ENCODE measurements at regions not wholly inside any gene's neighbourhood (a gene's known extent, or its start where the extent isn't known, plus 50 kb on each side); places are given as distances from the start of the nearest gene placed in this dataset.

DNA sequence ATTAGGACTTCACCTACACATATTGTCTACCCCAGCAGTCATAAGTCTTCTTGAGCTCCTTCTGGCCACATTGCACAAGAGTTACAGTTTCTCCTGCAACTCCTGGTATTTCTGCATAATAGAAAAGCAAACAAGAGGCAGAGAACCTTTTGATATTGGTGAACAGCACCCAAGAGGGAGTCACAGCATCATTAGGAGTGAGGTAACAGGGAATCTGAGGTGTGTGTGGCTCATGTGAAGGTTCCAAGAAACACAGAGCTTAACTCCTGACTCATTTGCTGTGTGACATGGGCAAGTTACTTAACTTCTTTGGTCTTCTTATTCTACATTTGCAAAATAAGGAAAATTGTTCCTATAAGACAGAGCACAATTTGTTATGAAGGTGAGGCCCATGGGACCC, 374.6 kb downstream of the INSC start:
- H3K9me3 ChIP-seq (ENCODE audit: control insufficient read depth, insufficient read depth, low read depth, low read length), result no peaks in the 10 kb centered on the region
- ChIA-PET POLR2A (no interaction called here), CTCF (no interaction called here)
- no peak for DNase-seq (ENCODE audit: low read depth, low spot score)
- in situ Hi-C loops (cut with HindIII; ENCODE audit: low pct_unique_long_range_greater_than_20kb, low sequenced_read_pairs) (no loop called here), intact Hi-C loops (cut with micrococcal nuclease; ENCODE audit: unreplicated experiment) (no loop called here)
- BruUV-seq (replicated peaks), result no TSS peak
- H3K27ac ChIP-seq (ENCODE audit: low read length), result no peak overlapping the region
- no peak for TF ChIP-seq POLR2AphosphoS5 (IDR thresholded peaks at IDR 0.05; ENCODE audit: low read depth, low read length)
- TF ChIP-seq, protein P1, sequence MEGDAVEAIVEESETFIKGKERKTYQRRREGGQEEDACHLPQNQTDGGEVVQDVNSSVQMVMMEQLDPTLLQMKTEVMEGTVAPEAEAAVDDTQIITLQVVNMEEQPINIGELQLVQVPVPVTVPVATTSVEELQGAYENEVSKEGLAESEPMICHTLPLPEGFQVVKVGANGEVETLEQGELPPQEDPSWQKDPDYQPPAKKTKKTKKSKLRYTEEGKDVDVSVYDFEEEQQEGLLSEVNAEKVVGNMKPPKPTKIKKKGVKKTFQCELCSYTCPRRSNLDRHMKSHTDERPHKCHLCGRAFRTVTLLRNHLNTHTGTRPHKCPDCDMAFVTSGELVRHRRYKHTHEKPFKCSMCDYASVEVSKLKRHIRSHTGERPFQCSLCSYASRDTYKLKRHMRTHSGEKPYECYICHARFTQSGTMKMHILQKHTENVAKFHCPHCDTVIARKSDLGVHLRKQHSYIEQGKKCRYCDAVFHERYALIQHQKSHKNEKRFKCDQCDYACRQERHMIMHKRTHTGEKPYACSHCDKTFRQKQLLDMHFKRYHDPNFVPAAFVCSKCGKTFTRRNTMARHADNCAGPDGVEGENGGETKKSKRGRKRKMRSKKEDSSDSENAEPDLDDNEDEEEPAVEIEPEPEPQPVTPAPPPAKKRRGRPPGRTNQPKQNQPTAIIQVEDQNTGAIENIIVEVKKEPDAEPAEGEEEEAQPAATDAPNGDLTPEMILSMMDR (IDR thresholded peaks at IDR 0.05), result no peak
- no peak for TF ChIP-seq SIN3A (IDR thresholded peaks at IDR 0.05; ENCODE audit: borderline replicate concordance, insufficient read depth, low read depth, low read length)
- TF ChIP-seq, protein P2, sequence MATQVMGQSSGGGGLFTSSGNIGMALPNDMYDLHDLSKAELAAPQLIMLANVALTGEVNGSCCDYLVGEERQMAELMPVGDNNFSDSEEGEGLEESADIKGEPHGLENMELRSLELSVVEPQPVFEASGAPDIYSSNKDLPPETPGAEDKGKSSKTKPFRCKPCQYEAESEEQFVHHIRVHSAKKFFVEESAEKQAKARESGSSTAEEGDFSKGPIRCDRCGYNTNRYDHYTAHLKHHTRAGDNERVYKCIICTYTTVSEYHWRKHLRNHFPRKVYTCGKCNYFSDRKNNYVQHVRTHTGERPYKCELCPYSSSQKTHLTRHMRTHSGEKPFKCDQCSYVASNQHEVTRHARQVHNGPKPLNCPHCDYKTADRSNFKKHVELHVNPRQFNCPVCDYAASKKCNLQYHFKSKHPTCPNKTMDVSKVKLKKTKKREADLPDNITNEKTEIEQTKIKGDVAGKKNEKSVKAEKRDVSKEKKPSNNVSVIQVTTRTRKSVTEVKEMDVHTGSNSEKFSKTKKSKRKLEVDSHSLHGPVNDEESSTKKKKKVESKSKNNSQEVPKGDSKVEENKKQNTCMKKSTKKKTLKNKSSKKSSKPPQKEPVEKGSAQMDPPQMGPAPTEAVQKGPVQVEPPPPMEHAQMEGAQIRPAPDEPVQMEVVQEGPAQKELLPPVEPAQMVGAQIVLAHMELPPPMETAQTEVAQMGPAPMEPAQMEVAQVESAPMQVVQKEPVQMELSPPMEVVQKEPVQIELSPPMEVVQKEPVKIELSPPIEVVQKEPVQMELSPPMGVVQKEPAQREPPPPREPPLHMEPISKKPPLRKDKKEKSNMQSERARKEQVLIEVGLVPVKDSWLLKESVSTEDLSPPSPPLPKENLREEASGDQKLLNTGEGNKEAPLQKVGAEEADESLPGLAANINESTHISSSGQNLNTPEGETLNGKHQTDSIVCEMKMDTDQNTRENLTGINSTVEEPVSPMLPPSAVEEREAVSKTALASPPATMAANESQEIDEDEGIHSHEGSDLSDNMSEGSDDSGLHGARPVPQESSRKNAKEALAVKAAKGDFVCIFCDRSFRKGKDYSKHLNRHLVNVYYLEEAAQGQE (IDR thresholded peaks at IDR 0.05; ENCODE audit: insufficient read depth in 1 of 2, low read depth in 2 of 2, low read length in 1 of 2), result no peak
- no peak for TF ChIP-seq TCF7L2 (IDR thresholded peaks at IDR 0.05; ENCODE audit: low read depth, low read length)
- no peaks in the 10 kb centered on the region for H3K27me3 ChIP-seq (ENCODE audit: control insufficient read depth, insufficient read depth, low read length)
- no peaks in the 10 kb centered on the region for H3K36me3 ChIP-seq (ENCODE audit: control insufficient read depth, insufficient read depth, low read length)
- ATAC-seq, result no peak
- H3K4me1 ChIP-seq (ENCODE audit: control insufficient read depth, insufficient read depth, low read length), result no peaks in the 10 kb centered on the region
- H3K4me3 ChIP-seq (ENCODE audit: low read depth in 2 of 2, low read length in 2 of 2), result no peak overlapping the region

DNA sequence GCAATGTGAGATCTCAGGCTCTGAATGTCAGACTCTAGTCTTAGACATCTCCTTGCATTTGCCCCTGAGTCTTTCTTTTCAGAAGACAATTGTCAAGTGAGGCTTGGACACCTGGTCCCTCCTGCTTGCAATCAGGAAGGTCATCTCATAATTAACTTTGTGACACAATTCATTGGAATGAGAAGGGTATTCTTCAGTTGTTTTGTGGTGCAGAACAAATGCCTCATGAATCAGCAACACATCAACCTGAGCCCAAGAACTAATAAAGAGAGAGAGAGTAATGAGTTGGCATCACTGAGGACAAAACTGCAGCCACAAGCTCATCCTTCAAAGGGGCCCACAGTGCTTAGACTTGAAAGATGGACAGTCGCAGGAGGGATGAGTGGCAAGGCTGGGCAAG, 375.8 kb downstream of the INSC start:
- H3K4me1 ChIP-seq (ENCODE audit: control insufficient read depth, insufficient read depth, low read length), result no peaks in the 10 kb centered on the region
- DNase-seq (ENCODE audit: low read depth, low spot score), result no peak
- intact Hi-C loops (cut with micrococcal nuclease; ENCODE audit: unreplicated experiment) (no loop called here), in situ Hi-C loops (cut with HindIII; ENCODE audit: low pct_unique_long_range_greater_than_20kb, low sequenced_read_pairs) (no loop called here)
- no TSS peak for BruUV-seq (replicated peaks)
- H3K36me3 ChIP-seq (ENCODE audit: control insufficient read depth, insufficient read depth, low read length), result no peaks in the 10 kb centered on the region
- H3K27me3 ChIP-seq (ENCODE audit: control insufficient read depth, insufficient read depth, low read length), result no peaks in the 10 kb centered on the region
- CTCF ChIA-PET, result no interaction called here
- H3K27ac ChIP-seq (ENCODE audit: low read length), result no peak overlapping the region
- TF ChIP-seq, protein P2 (IDR thresholded peaks at IDR 0.05; ENCODE audit: insufficient read depth in 1 of 2, low read depth in 2 of 2, low read length in 1 of 2), result no peak
- TF ChIP-seq SIN3A (IDR thresholded peaks at IDR 0.05; ENCODE audit: borderline replicate concordance, insufficient read depth, low read depth, low read length) (no peak), POLR2AphosphoS5 (IDR thresholded peaks at IDR 0.05; ENCODE audit: low read depth, low read length) (no peak), TCF7L2 (IDR thresholded peaks at IDR 0.05; ENCODE audit: low read depth, low read length) (no peak)
- TF ChIP-seq, protein P1 (IDR thresholded peaks at IDR 0.05), result no peak
- H3K4me3 ChIP-seq (ENCODE audit: low read depth in 2 of 2, low read length in 2 of 2), result no peak overlapping the region
- no peak for ATAC-seq
- no peaks in the 10 kb centered on the region for H3K9me3 ChIP-seq (ENCODE audit: control insufficient read depth, insufficient read depth, low read depth, low read length)
- POLR2A ChIA-PET, result no interaction called here

Measured in Panc1 (cell line).